ENCODE measurements at regions not wholly inside any gene's neighbourhood (a gene's known extent, or its start where the extent isn't known, plus 50 kb on each side); places are given as distances from the start of the nearest gene placed in this dataset.

- H3K27me3 ChIP-seq (ENCODE audit: insufficient read depth, low read length): no peaks in the 10 kb centered on the region
- no peak overlapping the region for H3K4me2 ChIP-seq (ENCODE audit: low read length)
- no peaks in the 10 kb centered on the region for H3F3A ChIP-seq (ENCODE audit: insufficient read depth, low read length)
- H3K9me3 ChIP-seq (ENCODE audit: low read length): no peaks in the 10 kb centered on the region
- H3K27ac ChIP-seq (ENCODE audit: low read depth, low read length, poor library complexity, severe bottlenecking): no peak overlapping the region
- no peak overlapping the region for H2AFZ ChIP-seq (ENCODE audit: low read length)
- no peaks in the 10 kb centered on the region for H3K9me2 ChIP-seq (ENCODE audit: low read depth, low read length)
- H3K9ac ChIP-seq (ENCODE audit: low read length): no peak overlapping the region
- no peaks in the 10 kb centered on the region for H3K79me2 ChIP-seq (ENCODE audit: insufficient read depth, low read length)
- H3K36me3 ChIP-seq (ENCODE audit: insufficient read depth, low read length): no peaks in the 10 kb centered on the region
- no peaks in the 10 kb centered on the region for H4K20me1 ChIP-seq (ENCODE audit: insufficient read depth, low read length)
- no peaks in the 10 kb centered on the region for H3K4me1 ChIP-seq (ENCODE audit: insufficient read depth, low read length, severe bottlenecking)
- no peak for TF ChIP-seq EZH2 (IDR thresholded peaks at IDR 0.05; ENCODE audit: borderline replicate concordance, low read length)
- no peak for TF ChIP-seq CTCF (IDR thresholded peaks at IDR 0.05; ENCODE audit: low read length)
- H3K4me3 ChIP-seq (ENCODE audit: low read depth, low read length, poor library complexity, severe bottlenecking): no peak overlapping the region
Observed at GRCh38 chr12:128123096-128123495, 143.9 kb upstream of the TMEM132C start.

- Histone ChIP-seq H3K36me3 (ENCODE audit: insufficient read depth, low read length) (no peaks in the 10 kb centered on the region), H3K4me2 (ENCODE audit: low read length) (no peak overlapping the region), H3K9me2 (ENCODE audit: low read depth, low read length) (no peaks in the 10 kb centered on the region), H3K4me1 (ENCODE audit: insufficient read depth, low read length, severe bottlenecking) (no peaks in the 10 kb centered on the region), H3K4me3 (ENCODE audit: low read depth, low read length, poor library complexity, severe bottlenecking) (no peak overlapping the region), H3K9ac (ENCODE audit: low read length) (no peak overlapping the region), H4K20me1 (ENCODE audit: insufficient read depth, low read length) (no peaks in the 10 kb centered on the region), H3K27ac (ENCODE audit: low read depth, low read length, poor library complexity, severe bottlenecking) (no peak overlapping the region), H3F3A (ENCODE audit: insufficient read depth, low read length) (no peaks in the 10 kb centered on the region), H3K79me2 (ENCODE audit: insufficient read depth, low read length) (no peaks in the 10 kb centered on the region), H2AFZ (ENCODE audit: low read length) (no peak overlapping the region), H3K9me3 (ENCODE audit: low read length) (no peaks in the 10 kb centered on the region), H3K27me3 (ENCODE audit: insufficient read depth, low read length) (no peaks in the 10 kb centered on the region)
- TF ChIP-seq EZH2 (IDR thresholded peaks at IDR 0.05; ENCODE audit: borderline replicate concordance, low read length) (no peak), CTCF (IDR thresholded peaks at IDR 0.05; ENCODE audit: low read length) (no peak)
Observed at GRCh38 chr12:128131955-128132354, 135.0 kb upstream of the TMEM132C start.

- Histone ChIP-seq H3K27ac (ENCODE audit: low read depth, low read length, poor library complexity, severe bottlenecking) (no peak overlapping the region), H3K36me3 (ENCODE audit: insufficient read depth, low read length) (no peaks in the 10 kb centered on the region), H3F3A (ENCODE audit: insufficient read depth, low read length) (no peaks in the 10 kb centered on the region), H3K9ac (ENCODE audit: low read length) (no peak overlapping the region), H3K4me2 (ENCODE audit: low read length) (no peak overlapping the region), H3K27me3 (ENCODE audit: insufficient read depth, low read length) (no peaks in the 10 kb centered on the region), H2AFZ (ENCODE audit: low read length) (no peak overlapping the region), H3K4me3 (ENCODE audit: low read depth, low read length, poor library complexity, severe bottlenecking) (no peak overlapping the region), H3K4me1 (ENCODE audit: insufficient read depth, low read length, severe bottlenecking) (no peaks in the 10 kb centered on the region), H3K9me3 (ENCODE audit: low read length) (no peaks in the 10 kb centered on the region), H3K9me2 (ENCODE audit: low read depth, low read length) (no peaks in the 10 kb centered on the region), H4K20me1 (ENCODE audit: insufficient read depth, low read length) (no peaks in the 10 kb centered on the region), H3K79me2 (ENCODE audit: insufficient read depth, low read length) (no peaks in the 10 kb centered on the region)
- TF ChIP-seq EZH2 (IDR thresholded peaks at IDR 0.05; ENCODE audit: borderline replicate concordance, low read length) (no peak), CTCF (IDR thresholded peaks at IDR 0.05; ENCODE audit: low read length) (no peak)
Observed at GRCh38 chr12:128133321-128134073, 133.5 kb upstream of the TMEM132C start.
